Hematopoietic multipotent progenitor cell (in vitro differentiated cells): ENCODE measurements at regions not wholly inside any gene's neighbourhood (a gene's known extent, or its start where the extent isn't known, plus 50 kb on each side); places are given as distances from the start of the nearest gene placed in this dataset.
A peak's percentile ranks its signal among the peaks of the same experiment; 100 is the strongest.
"Not testable (repeated sequence)": the region's sequence is repeated elsewhere in the genome, so short reads cannot be mapped to it uniquely, and the experiment has no call there.

Source experiments
- DNase-seq, 3 donors: peaks; one replicate each; pipeline ENCODE4 v3.0.0-alpha.2; 2011 to 2015; ENCODE audit warnings: low read depth in 2 of 3, low spot score in 2 of 3

DNA sequence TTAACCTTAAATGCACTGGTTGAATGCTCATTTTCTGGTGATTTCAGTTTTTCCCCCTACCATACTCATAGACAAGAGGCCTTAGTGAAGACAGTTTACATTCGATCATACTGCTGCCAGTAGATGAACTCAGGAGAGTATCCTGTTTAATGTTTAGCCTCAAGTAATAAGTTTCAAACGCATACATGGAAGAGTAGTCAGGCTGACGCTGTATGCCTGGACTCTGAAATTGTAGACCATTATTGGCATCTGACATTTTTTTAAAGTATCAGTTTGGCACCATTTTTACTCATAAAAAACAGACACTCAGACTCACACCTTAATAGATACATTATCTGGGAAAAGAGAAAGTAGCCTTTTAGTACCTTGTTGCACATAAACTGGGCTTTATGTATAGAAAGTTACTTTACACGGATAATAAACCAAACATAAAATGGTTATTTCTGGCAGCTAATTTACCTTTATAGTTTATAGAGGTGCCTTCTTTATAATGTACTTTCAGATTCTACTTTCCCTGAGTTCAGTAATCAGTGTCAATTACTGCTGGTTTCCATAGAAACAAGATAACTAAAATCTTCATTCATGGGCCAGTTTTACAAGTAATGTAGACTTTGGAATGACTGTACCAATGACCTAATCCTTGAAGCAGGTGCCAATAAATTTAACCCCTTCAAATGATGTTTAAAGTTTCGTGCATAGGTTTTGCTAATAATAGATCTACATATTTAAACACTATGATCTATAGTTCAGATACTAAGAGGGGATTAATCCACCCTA is 183.8 kb upstream of the ITGA1 start:
- DNase-seq: no peak

DNA sequence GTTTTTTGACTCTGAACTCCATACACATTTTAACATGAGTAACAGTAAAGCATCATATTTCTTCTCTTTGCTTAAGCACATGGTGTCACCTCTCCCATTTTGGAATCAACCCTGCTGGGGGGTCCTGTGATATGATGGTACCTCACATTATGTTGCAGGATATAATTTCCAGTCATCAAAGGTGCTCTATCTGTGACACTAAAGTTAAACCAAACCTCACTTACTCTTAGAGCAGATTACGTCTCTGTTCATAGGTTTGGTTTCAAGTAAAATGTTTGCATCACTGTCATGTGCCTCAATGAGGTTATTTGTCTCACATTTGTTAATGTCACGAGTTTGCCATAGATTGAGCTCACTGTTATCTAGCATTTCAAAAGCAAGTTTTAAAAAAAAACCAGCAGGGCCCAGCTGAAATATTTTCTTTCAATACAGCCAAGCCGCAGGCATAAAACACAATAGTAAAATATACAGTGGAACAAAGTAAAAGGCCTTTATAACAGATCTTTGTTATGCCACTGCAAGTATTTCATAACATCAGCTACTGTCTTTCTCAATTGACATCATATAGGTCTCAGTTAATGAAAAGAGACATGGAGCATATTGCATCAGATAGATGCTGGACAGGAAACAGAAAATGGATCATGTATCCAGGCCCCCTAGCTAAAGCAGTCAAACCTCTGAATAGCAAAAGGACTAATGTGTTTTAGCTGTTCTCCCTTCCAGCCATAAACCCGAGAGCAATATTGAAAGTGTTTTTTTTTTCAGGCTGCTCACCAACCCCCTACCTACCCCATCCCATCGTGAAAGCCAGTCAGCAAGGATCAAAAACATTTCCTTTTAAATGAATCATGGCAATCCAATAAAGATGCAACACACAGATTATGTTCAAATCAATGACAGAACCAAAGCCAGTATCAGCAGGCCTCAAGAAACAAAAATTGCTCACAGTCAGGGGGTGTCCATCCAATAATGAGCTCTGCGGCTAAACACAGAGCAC is 182.1 kb upstream of the ITGA1 start:
- no peak for DNase-seq

- no peak for DNase-seq
Measured at GRCh38 chr5:52607227-52607824, 180.4 kb upstream of the ITGA1 start.

GRCh38 chr5:52620315-52620714 is 167.4 kb upstream of the ITGA1 start:
- no peak for DNase-seq

DNA sequence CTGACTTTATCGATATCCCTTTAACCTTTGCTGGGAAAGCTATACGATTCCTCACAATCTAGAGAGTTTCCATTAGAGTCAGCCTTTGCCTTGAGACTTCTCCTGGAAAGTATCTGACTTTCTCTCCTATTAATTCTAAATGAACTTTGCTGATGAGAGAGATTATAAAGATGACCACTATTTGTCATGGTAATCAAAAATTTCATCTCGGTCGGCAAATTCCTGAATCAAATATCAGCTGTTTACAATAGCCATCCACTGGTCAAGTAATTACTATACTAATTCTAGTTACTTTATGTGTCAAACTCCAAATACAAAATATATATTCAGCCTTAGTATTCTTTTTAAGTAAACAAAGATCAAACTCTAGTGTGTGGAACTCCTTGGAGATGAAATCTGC is 164.4 kb upstream of the ITGA1 start:
- DNase-seq: no peak

- no peak for DNase-seq
Measured at GRCh38 chr5:52624291-52624690, 163.4 kb upstream of the ITGA1 start.

GRCh38 chr5:52626312-52626711 is 161.4 kb upstream of the ITGA1 start:
- DNase-seq: no peak

- DNase-seq: no peak
Measured at GRCh38 chr5:52627740-52628139, 160.0 kb upstream of the ITGA1 start.

DNA sequence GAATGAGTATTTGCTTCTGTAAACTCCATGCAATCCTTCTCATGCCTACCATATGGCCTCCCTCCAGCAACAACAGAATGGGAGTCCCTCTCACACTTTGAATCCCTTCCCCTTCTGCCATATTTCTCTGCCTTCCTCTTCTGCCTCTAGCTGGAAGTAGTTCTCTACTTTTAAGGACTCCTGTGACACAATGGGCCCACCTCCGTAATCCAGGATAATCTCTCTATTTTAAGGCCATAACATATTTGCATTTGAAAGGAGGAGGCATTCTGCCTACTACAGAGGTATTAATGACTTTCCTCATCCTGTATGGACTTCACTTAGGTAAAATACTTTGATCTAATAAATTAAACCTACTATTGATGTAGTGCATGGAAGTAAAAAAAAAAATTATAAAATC is 155.4 kb upstream of the ITGA1 start:
- DNase-seq: no peak

- DNase-seq: not testable (repeated sequence)
Measured at GRCh38 chr5:52634171-52634570, 153.5 kb upstream of the ITGA1 start.

- no peak for DNase-seq
Measured at GRCh38 chr5:52638732-52639131, 149.0 kb upstream of the ITGA1 start.

GRCh38 chr5:52648726-52649125 is 139.0 kb upstream of the ITGA1 start:
- DNase-seq: no peak

GRCh38 chr5:52655163-52655562 is 132.6 kb upstream of the ITGA1 start:
- no peak for DNase-seq

- no peak for DNase-seq
Measured at GRCh38 chr5:52656569-52657246, 131.0 kb upstream of the ITGA1 start.

GRCh38 chr5:52657247-52657645 is 130.5 kb upstream of the ITGA1 start:
- DNase-seq: peak; percentile 14 to 68 (median 15)

DNA sequence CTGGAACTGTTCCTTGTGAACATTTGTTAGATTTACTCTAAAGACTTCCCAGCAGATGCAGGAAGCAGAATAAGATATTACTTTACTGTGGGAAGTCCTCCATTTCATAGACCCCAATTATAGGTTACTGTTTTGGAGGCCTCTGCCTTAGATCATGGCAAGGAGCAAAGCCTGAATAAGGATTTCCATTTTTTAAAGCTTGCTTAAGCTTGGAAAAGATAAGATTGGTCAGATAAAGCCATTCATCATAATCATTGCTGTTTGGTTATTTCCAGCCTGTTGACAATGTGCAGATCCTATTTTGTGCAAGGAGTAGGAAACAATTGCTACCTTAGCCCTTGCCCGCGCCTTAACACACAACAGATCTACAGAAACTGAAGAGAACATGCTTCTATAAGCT is 129.5 kb upstream of the ITGA1 start:
- no peak for DNase-seq

DNA sequence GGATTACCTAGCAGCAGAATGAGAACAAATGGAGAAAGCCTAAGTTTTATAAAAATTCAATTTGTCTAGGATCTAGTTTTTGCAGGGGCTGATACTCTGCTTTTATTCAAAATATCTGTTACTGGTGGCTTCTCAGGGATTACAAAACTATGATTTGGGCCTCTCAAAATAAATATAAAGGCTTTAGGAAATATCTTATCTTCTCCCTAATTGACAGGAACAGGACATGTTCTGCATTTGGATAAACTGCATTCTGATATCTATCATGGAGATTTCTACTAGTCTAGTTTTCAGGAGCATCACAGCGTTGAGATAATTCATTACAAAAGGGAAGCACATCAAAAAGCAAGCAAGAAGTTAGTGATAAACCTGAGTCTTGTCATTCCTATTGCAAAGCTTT is 127.1 kb upstream of the ITGA1 start:
- no peak for DNase-seq

- DNase-seq: no peak
Measured at GRCh38 chr5:52661903-52662595, 125.7 kb upstream of the ITGA1 start.

DNA sequence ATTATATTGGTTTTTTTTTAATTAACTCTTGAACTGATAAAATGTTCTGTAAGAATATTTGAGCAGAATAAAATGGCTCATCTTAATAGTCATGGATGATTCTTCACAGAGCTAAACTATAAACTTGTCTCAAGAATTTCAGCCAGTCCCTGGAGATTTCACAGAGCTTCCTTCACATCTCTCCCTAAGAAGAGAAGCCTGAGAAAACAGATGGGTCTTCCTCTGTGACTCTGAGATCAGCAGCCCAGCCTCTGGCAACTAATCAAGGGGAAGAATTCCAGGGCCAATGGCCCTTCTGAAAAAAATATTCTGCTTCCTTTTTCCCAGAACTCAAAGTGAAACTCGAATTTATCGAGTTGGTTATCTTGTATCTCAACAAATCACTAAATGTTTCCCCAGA is 122.2 kb upstream of the ITGA1 start:
- no peak for DNase-seq

- DNase-seq: no peak
Measured at GRCh38 chr5:52668139-52668538, 119.6 kb upstream of the ITGA1 start.
